22Rv1 (cell line): ENCODE measurements at regions not wholly inside any gene's neighbourhood (a gene's known extent, or its start where the extent isn't known, plus 50 kb on each side); places are given as distances from the start of the nearest gene placed in this dataset.

ENCODE experiments used
- H3K27ac ChIP-seq: fragments of 450-650 bp; 2 replicates; pipeline ENCODE4 v1.5.1; 2017
- ZFX ChIP-seq: fragments of 450-650 bp; IDR thresholded peaks from 2 replicates; pipeline ENCODE4 v1.6.1; 2017; ENCODE audit warnings: antibody characterized with exemption, borderline replicate concordance
- TF ChIP-seq, protein P1 (sequence below): fragments of 450-650 bp; IDR thresholded peaks from 2 replicates; pipeline ENCODE4 v1.5.1; 2017; ENCODE audit warnings: mild to moderate bottlenecking

DNA sequence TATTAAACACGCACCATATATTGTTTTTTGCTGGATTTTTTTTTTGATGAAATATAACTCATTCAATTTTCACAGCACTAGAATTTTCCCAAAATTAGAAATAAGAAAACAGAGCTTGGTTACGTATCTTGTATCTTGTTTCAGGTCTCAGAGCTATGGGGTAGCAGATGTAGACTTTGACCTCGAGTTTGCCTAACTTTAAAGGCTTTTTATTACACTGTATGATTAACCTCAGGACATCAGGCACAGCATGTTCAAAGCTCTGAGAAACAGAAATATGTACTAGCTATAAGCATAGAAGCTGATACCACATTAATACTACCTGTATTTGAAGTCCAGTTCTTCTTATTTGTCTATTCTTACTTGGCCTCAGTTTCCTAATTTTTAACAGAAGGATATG, 171.9 kb upstream of the KITLG start:
- no peak overlapping the region for H3K27ac ChIP-seq
- TF ChIP-seq, protein P1, sequence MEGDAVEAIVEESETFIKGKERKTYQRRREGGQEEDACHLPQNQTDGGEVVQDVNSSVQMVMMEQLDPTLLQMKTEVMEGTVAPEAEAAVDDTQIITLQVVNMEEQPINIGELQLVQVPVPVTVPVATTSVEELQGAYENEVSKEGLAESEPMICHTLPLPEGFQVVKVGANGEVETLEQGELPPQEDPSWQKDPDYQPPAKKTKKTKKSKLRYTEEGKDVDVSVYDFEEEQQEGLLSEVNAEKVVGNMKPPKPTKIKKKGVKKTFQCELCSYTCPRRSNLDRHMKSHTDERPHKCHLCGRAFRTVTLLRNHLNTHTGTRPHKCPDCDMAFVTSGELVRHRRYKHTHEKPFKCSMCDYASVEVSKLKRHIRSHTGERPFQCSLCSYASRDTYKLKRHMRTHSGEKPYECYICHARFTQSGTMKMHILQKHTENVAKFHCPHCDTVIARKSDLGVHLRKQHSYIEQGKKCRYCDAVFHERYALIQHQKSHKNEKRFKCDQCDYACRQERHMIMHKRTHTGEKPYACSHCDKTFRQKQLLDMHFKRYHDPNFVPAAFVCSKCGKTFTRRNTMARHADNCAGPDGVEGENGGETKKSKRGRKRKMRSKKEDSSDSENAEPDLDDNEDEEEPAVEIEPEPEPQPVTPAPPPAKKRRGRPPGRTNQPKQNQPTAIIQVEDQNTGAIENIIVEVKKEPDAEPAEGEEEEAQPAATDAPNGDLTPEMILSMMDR = no peak
- no peak for TF ChIP-seq ZFX

DNA sequence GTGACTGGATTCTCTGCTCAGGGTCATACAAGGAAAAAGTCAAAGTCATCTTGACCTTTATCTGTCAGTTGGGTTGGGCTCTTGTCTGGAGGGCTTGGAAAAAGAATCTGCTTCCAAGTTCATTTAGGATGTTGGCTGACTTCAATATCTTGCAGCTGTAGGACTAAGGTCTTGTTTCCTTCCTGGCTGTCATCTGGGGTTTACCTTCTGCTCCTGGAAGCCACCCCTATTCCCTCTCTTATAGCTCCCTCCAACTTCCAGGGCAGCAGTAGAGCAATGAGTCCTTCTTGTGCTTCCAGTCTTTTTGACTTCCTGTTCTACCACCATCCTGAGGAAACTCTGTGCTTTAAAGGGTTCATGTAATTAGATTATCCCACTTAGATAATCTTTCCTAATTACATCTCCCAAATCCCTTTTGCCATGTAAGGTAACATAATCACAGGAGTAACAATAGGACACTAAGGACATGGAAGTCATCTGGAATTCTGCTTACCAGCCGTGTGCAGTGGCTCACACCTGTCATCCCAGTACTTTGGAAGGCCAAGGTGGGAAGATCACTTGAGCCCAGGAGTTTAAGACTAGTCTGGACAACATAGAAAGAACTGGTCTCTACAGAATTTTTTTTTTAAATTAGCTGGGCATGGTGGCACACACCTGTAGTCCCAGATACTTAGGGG, 170.7 kb upstream of the KITLG start:
- no peak overlapping the region for H3K27ac ChIP-seq
- TF ChIP-seq, protein P1 = no peak
- no peak for TF ChIP-seq ZFX

DNA sequence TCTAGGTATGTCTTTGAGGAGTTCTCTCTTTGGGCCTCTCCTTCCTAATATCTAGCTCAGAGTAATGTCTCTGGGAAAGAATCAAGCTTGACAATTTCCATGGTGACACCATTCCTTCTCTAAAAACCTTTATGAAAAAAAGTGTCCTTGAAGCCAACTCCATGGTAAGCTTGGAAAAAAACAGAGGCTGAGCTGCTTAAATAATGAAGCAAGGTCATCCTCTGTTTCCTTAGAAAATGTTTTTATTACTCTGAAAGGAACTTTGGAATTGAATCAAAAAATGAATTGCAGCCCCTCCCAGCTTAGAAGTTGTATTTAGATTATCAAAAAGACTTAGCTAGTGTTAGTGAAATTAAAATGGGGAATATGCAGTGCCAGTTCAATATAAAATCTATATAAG, 166.1 kb upstream of the KITLG start:
- H3K27ac ChIP-seq = no peak overlapping the region
- no peak for TF ChIP-seq ZFX
- TF ChIP-seq, protein P1 = no peak

DNA sequence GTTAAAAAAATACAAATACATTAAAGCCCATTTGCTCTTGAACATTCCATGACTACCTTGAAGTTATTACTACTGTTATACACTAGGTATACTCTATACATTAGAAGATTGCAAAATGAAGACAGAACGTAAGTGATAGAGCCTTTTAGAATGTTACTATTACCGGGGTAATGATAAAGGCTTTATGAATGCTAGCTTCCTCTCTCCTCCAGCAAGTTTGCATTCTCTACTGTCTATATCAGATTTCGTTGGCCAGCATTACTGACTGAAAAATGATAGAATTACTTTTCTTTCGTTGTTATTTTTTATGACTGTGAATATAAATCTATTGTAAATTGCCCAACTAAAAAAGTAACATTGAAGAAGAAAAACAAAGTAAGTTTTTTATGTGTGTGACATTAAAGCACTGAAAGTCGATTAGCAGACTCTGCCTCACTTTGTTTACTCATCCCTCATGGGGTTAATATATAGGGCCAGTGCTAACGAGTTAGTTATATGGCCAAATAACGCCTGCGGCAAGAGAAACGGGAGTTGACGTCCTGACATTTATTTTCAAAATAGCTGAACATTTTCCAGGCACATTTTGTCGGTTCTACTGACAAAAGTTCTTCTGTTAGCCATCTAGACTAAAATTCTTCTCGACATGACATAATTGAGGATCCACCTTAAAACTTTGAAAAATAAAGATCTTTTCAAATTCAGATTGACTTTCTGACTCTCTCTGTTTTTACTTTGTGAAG, 163.8 kb upstream of the KITLG start:
- TF ChIP-seq ZFX = no peak
- TF ChIP-seq, protein P1 = no peak
- H3K27ac ChIP-seq = no peak overlapping the region

DNA sequence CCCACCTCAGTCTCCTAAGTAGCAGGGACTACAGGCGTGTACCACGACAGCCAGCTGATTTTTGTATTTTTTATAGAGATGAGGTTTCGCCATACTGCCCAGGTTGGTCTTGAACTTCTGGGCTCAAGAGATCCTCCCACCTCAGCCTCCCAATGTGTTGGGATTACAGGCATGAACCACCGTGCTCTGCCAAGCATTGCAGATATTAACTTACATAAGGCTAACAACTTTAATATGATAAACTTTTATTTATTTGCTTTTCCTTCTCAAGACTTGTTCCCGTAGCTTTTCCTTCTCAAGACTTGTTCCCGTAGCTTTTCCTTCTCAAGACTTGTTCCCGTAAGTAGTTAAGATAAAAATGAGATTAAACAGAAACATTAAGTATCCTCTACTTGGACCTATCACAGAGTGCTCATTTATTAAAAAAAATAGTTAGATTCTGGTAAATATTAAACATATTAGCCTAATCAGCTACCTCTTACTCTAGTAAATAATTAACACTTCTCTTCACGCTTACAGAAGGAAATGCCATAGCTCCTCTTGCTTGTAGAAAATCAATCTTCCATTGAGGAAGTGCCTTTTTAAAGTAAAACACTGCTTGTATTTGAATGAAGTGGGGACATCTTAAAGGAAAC, 157.7 kb upstream of the KITLG start:
- TF ChIP-seq, protein P1 = no peak
- no peak for TF ChIP-seq ZFX
- H3K27ac ChIP-seq = peak overlapping the region; percentile 26

DNA sequence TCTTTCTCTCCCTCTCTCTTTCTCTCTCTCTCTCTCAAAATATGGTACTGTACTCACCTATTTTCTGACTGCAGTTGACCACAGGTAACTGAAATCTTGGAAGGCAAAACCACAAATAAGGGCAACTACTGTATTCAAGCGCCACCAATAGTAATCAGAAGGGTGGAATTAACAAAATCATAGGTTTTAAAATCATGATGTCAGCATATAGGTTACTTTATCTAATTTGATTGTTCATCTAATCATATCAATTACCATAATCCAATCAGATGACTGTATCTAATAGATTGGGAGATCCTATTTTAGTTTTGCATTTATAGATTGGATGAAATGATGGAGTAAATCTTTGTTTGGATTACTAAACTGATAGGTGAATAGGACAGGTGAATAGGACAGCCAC, 155.8 kb upstream of the KITLG start:
- TF ChIP-seq ZFX = no peak
- TF ChIP-seq, protein P1 = no peak
- no peak overlapping the region for H3K27ac ChIP-seq

DNA sequence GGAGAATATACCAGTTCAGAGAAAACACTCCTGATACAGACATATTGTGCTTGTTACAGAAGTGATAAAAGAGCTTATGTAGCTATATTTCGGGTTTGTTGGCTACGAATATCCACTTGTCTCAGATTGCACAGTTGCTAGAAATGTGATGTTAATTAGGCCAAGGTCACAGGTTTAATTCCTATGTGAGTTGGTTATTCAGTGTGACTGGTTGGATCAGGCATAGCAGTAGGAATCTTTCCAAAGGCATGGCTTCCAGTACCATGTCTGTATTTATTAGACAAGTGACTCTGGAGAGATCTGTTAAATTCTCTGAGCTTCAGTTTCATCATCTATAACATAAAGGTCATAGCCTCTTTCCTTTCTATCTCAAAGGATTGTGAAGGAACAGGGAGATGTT, 152.7 kb upstream of the KITLG start:
- no peak overlapping the region for H3K27ac ChIP-seq
- no peak for TF ChIP-seq ZFX
- TF ChIP-seq, protein P1 = no peak
